ENCODE measurements at regions not wholly inside any gene's neighbourhood (a gene's known extent, or its start where the extent isn't known, plus 50 kb on each side); places are given as distances from the start of the nearest gene placed in this dataset.
"Not testable (repeated sequence)": the region's sequence is repeated elsewhere in the genome, so short reads cannot be mapped to it uniquely, and the experiment has no call there.

DNA sequence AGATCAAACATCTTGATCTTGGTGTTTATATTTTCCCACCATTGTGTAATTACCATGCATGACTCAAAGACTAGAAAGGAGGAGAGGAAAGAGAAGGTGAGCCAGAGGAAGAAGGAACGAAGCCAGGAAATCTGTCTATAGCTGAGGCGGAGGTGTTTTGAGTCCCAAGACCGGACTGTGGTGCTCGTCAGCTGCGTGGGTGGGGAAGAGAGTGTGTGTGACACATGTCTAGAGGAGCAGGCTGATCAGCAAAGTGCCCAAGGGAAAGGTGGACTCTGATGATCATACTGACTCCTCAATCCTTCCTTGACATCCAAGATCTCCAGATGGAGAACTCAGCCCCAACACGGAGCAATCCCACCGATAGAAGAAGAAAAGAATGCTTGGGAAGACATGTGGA, 189.5 kb upstream of the MINDY3 start:
- 83 to 86% (median 85%) methylated on average over 7 of the region's 7 CpGs for WGBS, 4 donors
- H3K36me3 ChIP-seq (replicated peaks in 1 of 2): no peaks in the 10 kb centered on the region
- TF ChIP-seq, protein P1, sequence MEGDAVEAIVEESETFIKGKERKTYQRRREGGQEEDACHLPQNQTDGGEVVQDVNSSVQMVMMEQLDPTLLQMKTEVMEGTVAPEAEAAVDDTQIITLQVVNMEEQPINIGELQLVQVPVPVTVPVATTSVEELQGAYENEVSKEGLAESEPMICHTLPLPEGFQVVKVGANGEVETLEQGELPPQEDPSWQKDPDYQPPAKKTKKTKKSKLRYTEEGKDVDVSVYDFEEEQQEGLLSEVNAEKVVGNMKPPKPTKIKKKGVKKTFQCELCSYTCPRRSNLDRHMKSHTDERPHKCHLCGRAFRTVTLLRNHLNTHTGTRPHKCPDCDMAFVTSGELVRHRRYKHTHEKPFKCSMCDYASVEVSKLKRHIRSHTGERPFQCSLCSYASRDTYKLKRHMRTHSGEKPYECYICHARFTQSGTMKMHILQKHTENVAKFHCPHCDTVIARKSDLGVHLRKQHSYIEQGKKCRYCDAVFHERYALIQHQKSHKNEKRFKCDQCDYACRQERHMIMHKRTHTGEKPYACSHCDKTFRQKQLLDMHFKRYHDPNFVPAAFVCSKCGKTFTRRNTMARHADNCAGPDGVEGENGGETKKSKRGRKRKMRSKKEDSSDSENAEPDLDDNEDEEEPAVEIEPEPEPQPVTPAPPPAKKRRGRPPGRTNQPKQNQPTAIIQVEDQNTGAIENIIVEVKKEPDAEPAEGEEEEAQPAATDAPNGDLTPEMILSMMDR (IDR thresholded peaks at IDR 0.05): no peak
- TF ChIP-seq POLR2A (IDR thresholded peaks at IDR 0.05): no peak

DNA sequence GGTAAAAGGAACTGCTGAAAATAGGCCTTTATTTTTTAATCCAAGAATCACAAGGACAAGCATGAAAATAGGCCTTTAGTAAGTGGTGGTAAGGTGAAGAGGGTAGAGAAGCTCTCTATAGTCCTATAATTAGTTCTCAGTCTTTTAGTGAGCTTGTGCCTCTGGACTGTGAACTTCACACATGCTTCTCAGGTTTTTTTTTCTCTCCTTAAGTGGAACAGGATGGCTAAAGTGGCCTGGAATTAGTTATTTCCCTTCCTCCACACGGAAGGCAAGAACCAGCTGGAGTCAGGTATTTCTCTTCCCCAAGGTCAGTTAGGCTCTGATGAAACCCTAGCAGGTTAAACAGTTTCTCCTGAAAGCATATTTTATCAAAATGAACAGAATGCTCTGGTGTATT, 203.0 kb upstream of the MINDY3 start:
- DNase-seq: no peak

More for the DNA sequence above, 189.5 kb upstream of the MINDY3 start:
- Histone ChIP-seq H3K4me1 (replicated peaks in 1 of 2) (no peaks in the 10 kb centered on the region), H3K27ac (no peak overlapping the region), H3K4me3 (no peak overlapping the region), H3K9me3 (replicated peaks in 1 of 3) (no peaks in the 10 kb centered on the region), H3K27me3 (no peaks in the 10 kb centered on the region)
- no peak for DNase-seq
- intact Hi-C loops (cut with DNase I): no loop called here

DNA sequence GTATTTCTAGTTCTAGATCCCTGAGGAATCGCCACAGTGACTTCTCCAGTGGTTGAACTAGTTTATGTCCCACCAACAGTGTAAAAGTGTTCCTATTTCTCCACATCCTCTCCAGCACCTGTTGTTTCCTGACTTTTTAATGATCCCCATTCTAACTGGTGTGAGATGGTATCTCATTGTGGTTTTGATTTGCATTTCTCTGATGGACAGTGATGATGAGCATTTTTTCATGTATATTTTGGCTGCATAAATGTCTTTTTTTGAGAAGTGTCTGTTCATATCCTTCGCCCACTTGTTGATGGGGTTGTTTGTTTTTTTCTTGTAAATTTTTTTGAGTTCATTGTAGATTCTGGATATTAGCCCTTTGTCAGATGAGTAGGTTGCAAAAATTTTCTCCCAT, 223.2 kb upstream of the MINDY3 start:
- intact Hi-C loops (cut with DNase I); H3K4me3 ChIP-seq; H3K36me3 ChIP-seq (replicated peaks in 1 of 2); H3K27ac ChIP-seq; DNase-seq; H3K4me1 ChIP-seq (replicated peaks in 1 of 2); H3K9me3 ChIP-seq (replicated peaks in 1 of 3); H3K27me3 ChIP-seq: not testable (repeated sequence)
- 80 to 82% (median 81%) methylated on average over 2 of the region's 2 CpGs for WGBS, 4 donors

More for the DNA sequence above, 203.0 kb upstream of the MINDY3 start:
- H3K27me3 ChIP-seq: no peaks in the 10 kb centered on the region
- H3K4me1 ChIP-seq (replicated peaks in 1 of 2): no peaks in the 10 kb centered on the region
- no peaks in the 10 kb centered on the region for H3K9me3 ChIP-seq (replicated peaks in 1 of 3)
- H3K27ac ChIP-seq: no peak overlapping the region
- no peak for TF ChIP-seq POLR2A (IDR thresholded peaks at IDR 0.05)
- TF ChIP-seq, protein P1 (IDR thresholded peaks at IDR 0.05): no peak
- intact Hi-C loops (cut with DNase I): no loop called here
- no peak overlapping the region for H3K4me3 ChIP-seq
- 29 to 43% (median 33%) methylated on average over 1 of the region's 1 CpG for WGBS, 4 donors
- no peaks in the 10 kb centered on the region for H3K36me3 ChIP-seq (replicated peaks in 1 of 2)

DNA sequence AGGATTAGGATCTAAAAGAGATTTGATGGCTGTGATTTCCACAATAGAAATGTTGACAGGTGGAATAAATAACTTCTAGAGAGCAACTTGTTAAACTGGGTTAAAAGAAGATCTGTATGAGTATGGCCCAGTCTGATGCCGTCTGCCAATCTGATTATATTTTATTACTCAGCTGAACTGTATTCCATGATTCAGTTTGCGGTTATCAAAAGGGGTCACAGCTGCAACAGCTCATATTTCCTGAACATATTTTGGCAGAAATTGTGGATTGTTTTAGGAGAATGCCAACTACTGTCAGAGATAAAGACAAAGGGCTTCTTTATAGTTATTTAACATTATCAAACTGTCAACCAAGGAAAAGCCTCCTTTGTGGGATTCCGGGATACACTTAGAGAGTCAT, 244.8 kb upstream of the MINDY3 start:
- no peaks in the 10 kb centered on the region for H3K9me3 ChIP-seq (replicated peaks in 1 of 3)
- H3K27ac ChIP-seq: no peak overlapping the region
- peak in 2 of 7 donors; percentile 3 to 14 for DNase-seq
- no peak overlapping the region for H3K4me3 ChIP-seq
- peaks cover 6% of the 10 kb centered on the region for H3K27me3 ChIP-seq
- 35 to 44% (median 38%) methylated on average over 3 of the region's 3 CpGs for WGBS, 4 donors
- H3K36me3 ChIP-seq (replicated peaks in 1 of 2): no peaks in the 10 kb centered on the region
- intact Hi-C loops (cut with DNase I): no loop called here
- H3K4me1 ChIP-seq (replicated peaks in 1 of 2): no peaks in the 10 kb centered on the region
- no peak for TF ChIP-seq POLR2A (IDR thresholded peaks at IDR 0.05)
- TF ChIP-seq, protein P1 (IDR thresholded peaks at IDR 0.05): no peak
